ENCODE measurements at regions not wholly inside any gene's neighbourhood (a gene's known extent, or its start where the extent isn't known, plus 50 kb on each side); places are given as distances from the start of the nearest gene placed in this dataset.

DNA sequence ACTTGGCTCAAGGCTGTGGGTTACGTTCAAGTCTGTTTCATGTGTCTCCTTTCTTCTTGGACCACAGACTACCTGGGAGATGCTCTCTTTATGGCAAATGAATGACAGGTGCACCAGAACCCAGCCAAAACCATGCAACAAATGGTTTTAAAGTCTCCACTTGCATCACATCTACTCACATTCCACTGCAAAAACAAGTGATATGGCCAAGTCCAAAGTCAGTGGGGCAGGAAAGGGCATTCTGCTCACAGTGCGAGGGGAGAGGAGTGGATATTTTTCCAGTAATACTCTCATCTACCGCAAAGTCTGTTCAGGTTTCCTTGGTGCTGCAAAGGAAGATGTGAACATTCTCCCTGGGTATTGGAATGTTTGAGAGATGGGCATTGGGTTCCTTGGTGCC, 120.5 kb downstream of the UCHL1 start:
- no peaks in the 10 kb centered on the region for H3K79me2 ChIP-seq (ENCODE audit: insufficient read depth, low read depth, low read length)

DNA sequence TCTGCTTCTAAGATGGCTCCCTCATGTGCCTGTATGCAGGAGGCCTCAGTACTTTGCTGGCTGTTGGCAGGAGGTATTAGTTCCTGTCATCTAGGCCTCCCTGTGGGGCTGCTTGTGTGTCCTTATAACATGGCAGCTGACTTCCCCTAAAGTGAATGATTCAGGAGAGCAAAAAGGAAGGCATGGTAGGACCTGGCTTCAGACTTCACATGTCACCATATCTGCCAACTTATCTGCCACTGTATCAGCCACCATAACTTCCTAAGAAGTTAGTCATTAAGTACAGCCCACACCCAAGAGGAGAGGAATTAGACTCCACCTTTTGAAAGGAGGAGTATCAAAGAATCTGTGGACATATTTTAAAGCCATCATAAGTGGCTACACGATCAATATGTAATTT, 122.5 kb downstream of the UCHL1 start:
- CTCF ChIA-PET (ENCODE audit: unreplicated experiment), result no interaction called here
- TF ChIP-seq CTCF (conservative IDR thresholded peaks at IDR 0.05; ENCODE audit: low read length), result no peak
- no peak for TF ChIP-seq EZH2phosphoT487 (IDR thresholded peaks at IDR 0.05; ENCODE audit: borderline replicate concordance, low read depth, low read length)
- intact Hi-C loops (cut with micrococcal nuclease; ENCODE audit: unreplicated experiment), result no loop called here
- no peaks in the 10 kb centered on the region for H3K9me3 ChIP-seq (ENCODE audit: low read length)
- no peak overlapping the region for H3K27ac ChIP-seq (ENCODE audit: low read depth, low read length, poor library complexity, severe bottlenecking)
- BruUV-seq (replicated peaks), result no TSS peak
- no peaks in the 10 kb centered on the region for H3K4me1 ChIP-seq (ENCODE audit: insufficient read depth, low read length, poor library complexity, severe bottlenecking)
- H3K36me3 ChIP-seq (ENCODE audit: insufficient read depth, low read length), result no peaks in the 10 kb centered on the region
- H3K9me2 ChIP-seq (ENCODE audit: insufficient read depth, low read length), result no peaks in the 10 kb centered on the region; the same call in 1 of the 2 replicates
- H3K79me2 ChIP-seq (ENCODE audit: insufficient read depth, low read depth, low read length), result no peaks in the 10 kb centered on the region
- H2AFZ ChIP-seq (ENCODE audit: low read length), result no peak overlapping the region
- POLR2A ChIA-PET, result no interaction called here
- no peak for DNase-seq (ENCODE audit: low spot score)
- no peaks in the 10 kb centered on the region for H4K20me1 ChIP-seq (ENCODE audit: insufficient read depth, low read length)
- H3K4me3 ChIP-seq (ENCODE audit: low read depth, low read length, poor library complexity, severe bottlenecking), result no peak overlapping the region
- no peak overlapping the region for H3K4me2 ChIP-seq (ENCODE audit: low read length)

More for the DNA sequence above, 120.5 kb downstream of the UCHL1 start:
- DNase-seq (ENCODE audit: low spot score), result no peak
- no peaks in the 10 kb centered on the region; the same call in 1 of the 2 replicates for H3K9me2 ChIP-seq (ENCODE audit: insufficient read depth, low read length)
- TF ChIP-seq CTCF (conservative IDR thresholded peaks at IDR 0.05; ENCODE audit: low read length), result no peak
- TF ChIP-seq EZH2phosphoT487 (IDR thresholded peaks at IDR 0.05; ENCODE audit: borderline replicate concordance, low read depth, low read length), result no peak
- H3K36me3 ChIP-seq (ENCODE audit: insufficient read depth, low read length), result no peaks in the 10 kb centered on the region
- H3K27ac ChIP-seq (ENCODE audit: low read depth, low read length, poor library complexity, severe bottlenecking), result no peak overlapping the region
- H3K4me2 ChIP-seq (ENCODE audit: low read length), result no peak overlapping the region
- no peaks in the 10 kb centered on the region for H3K4me1 ChIP-seq (ENCODE audit: insufficient read depth, low read length, poor library complexity, severe bottlenecking)
- ChIA-PET POLR2A (interaction anchor here (0.8 to 1.2 kb wide), 2 partner anchors 9 kb away, joined by 3 read pairs; no protein-coding TSS in a partner anchor), CTCF (ENCODE audit: unreplicated experiment) (no interaction called here)
- no peaks in the 10 kb centered on the region for H3K9me3 ChIP-seq (ENCODE audit: low read length)
- no TSS peak for BruUV-seq (replicated peaks)
- no peak overlapping the region for H3K4me3 ChIP-seq (ENCODE audit: low read depth, low read length, poor library complexity, severe bottlenecking)
- H2AFZ ChIP-seq (ENCODE audit: low read length), result no peak overlapping the region
- intact Hi-C loops (cut with micrococcal nuclease; ENCODE audit: unreplicated experiment), result no loop called here
- H4K20me1 ChIP-seq (ENCODE audit: insufficient read depth, low read length), result no peaks in the 10 kb centered on the region

DNA sequence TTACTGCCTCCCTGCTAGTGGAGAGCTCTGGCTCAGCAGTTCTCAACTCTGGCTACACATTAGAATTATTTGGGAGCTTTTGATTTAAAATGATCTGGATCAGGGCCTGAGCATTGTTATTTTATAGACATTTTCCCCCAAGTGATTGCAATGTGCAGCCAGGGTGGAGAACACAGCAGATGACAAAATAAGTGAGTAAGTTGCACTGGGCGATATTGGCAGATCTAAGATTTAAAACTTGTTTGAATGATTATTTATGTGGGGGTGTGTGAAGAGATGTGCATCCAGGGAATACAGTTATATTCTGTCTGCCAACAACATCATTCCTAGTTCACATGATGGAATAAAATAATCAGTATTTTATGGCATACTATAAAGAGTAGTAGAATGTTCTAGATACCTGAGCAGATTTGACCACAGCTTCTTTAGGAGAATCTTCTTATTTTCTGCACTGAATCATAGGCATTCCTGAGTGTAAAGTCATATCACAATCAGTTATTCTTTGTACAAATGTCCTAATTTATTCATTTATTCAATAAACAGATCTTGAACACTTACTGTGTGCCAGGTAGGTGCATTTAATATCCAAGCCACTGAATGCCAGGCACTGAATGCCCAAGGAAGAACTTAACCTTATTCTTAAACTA, 123.9 kb downstream of the UCHL1 start:
- POLR2A ChIA-PET, result interaction anchor here (0.8 kb wide), 1 partner anchor 10 kb away, joined by 3 read pairs; no protein-coding TSS in a partner anchor
- intact Hi-C loops (cut with micrococcal nuclease; ENCODE audit: unreplicated experiment), result no loop called here
- Histone ChIP-seq H3K4me3 (ENCODE audit: low read depth, low read length, poor library complexity, severe bottlenecking) (no peak overlapping the region), H3K9me3 (ENCODE audit: low read length) (no peaks in the 10 kb centered on the region), H3K9me2 (ENCODE audit: insufficient read depth, low read length) (no peaks in the 10 kb centered on the region; the same call in 1 of the 2 replicates), H3K36me3 (ENCODE audit: insufficient read depth, low read length) (no peaks in the 10 kb centered on the region), H2AFZ (ENCODE audit: low read length) (no peak overlapping the region), H3K27ac (ENCODE audit: low read depth, low read length, poor library complexity, severe bottlenecking) (no peak overlapping the region), H3K4me1 (ENCODE audit: insufficient read depth, low read length, poor library complexity, severe bottlenecking) (no peaks in the 10 kb centered on the region), H4K20me1 (ENCODE audit: insufficient read depth, low read length) (no peaks in the 10 kb centered on the region), H3K4me2 (ENCODE audit: low read length) (no peak overlapping the region), H3K79me2 (ENCODE audit: insufficient read depth, low read depth, low read length) (no peaks in the 10 kb centered on the region)
- BruUV-seq (replicated peaks), result no TSS peak
- DNase-seq (ENCODE audit: low spot score), result no peak
- CTCF ChIA-PET (ENCODE audit: unreplicated experiment), result no interaction called here
- no peak for TF ChIP-seq EZH2phosphoT487 (IDR thresholded peaks at IDR 0.05; ENCODE audit: borderline replicate concordance, low read depth, low read length)
- TF ChIP-seq CTCF (conservative IDR thresholded peaks at IDR 0.05; ENCODE audit: low read length), result no peak

Data from OCI-LY7 (cell line).